Stomach (tissue), 4 donors: ENCODE measurements at regions not wholly inside any gene's neighbourhood (a gene's known extent, or its start where the extent isn't known, plus 50 kb on each side); places are given as distances from the start of the nearest gene placed in this dataset.

ENCODE experiments used
- EP300 ChIP-seq: sonication (generic); formaldehyde crosslinking; IDR thresholded peaks from one replicate; pipeline ENCODE4 v1.6.1; 2017; ENCODE audit warnings: antibody characterized with exemption
- POLR2AphosphoS5 ChIP-seq, 3 donors: sonication (generic); formaldehyde crosslinking; IDR thresholded peaks; one replicate each; pipeline ENCODE4 v1.6.1; 2016; ENCODE audit warnings: antibody characterized with exemption in 3 of 3
- TF ChIP-seq, protein P1 (sequence below), 7 experiments: fragments of 450-650 bp in 4 of 7; fragments of 200-600 bp in 3 of 7; sonication (generic) in 3 of 7; IDR thresholded peaks; one replicate each; pipeline ENCODE4 v1.5.1; 2016 to 2019; ENCODE audit warnings: antibody characterized with exemption in 7 of 7, control low read depth in 2 of 7, mild to moderate bottlenecking in 1 of 7

DNA sequence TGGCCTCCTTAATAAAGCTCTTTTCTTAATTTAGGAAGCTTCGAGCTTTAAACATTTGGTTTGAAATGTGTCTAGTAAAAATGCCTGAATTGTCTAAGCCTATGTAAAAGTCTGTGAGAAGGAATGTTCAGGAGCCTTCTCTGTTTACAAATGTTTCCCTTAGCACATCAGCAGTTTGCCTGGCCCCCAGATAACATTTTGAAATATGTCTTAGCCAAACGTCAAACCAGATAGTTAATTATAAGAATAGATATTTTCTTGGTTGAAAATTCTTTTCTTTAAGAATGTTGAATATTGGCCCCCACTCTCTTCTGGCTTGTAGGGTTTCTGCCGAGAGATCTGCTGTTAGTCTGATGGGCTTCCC lies 498.6 kb downstream of the CCDC85A start:
- TF ChIP-seq, protein P1, sequence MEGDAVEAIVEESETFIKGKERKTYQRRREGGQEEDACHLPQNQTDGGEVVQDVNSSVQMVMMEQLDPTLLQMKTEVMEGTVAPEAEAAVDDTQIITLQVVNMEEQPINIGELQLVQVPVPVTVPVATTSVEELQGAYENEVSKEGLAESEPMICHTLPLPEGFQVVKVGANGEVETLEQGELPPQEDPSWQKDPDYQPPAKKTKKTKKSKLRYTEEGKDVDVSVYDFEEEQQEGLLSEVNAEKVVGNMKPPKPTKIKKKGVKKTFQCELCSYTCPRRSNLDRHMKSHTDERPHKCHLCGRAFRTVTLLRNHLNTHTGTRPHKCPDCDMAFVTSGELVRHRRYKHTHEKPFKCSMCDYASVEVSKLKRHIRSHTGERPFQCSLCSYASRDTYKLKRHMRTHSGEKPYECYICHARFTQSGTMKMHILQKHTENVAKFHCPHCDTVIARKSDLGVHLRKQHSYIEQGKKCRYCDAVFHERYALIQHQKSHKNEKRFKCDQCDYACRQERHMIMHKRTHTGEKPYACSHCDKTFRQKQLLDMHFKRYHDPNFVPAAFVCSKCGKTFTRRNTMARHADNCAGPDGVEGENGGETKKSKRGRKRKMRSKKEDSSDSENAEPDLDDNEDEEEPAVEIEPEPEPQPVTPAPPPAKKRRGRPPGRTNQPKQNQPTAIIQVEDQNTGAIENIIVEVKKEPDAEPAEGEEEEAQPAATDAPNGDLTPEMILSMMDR (IDR thresholded peaks at IDR 0.05) = no peak
- TF ChIP-seq EP300 (no peak), POLR2AphosphoS5 (IDR thresholded peaks at IDR 0.05) (no peak)
